GM12878 (cell line): ENCODE measurements at regions not wholly inside any gene's neighbourhood (a gene's known extent, or its start where the extent isn't known, plus 50 kb on each side); places are given as distances from the start of the nearest gene placed in this dataset.

ENCODE experiments used
- BCL11A ChIP-seq: IDR thresholded peaks from 2 replicates; pipeline ENCODE4 v1.6.1; 2011; ENCODE audit warnings: low read depth, low read length
- BHLHE40 ChIP-seq, 2 experiments: fragments of 450-650 bp in 1 of 2; IDR thresholded peaks; 2 replicates each; pipeline ENCODE4 v1.6.1; 2011 to 2017; ENCODE audit warnings: low read depth in 2 of 2, borderline replicate concordance in 1 of 2, improper control_type of control experiment in 1 of 2, low read length in 1 of 2, mild to moderate bottlenecking in 1 of 2
- CEBPB ChIP-seq, 2 experiments: fragments of 150-350 bp in 1 of 2; IDR thresholded peaks; 2 replicates each; pipeline ENCODE4 v1.6.1; 2012 to 2014; ENCODE audit warnings: low read depth in 2 of 2, low read length in 2 of 2, borderline replicate concordance in 1 of 2, inconsistent platforms in 1 of 2
- CREM ChIP-seq: IDR thresholded peaks from 2 replicates; pipeline ENCODE4 v1.6.1; 2014; ENCODE audit warnings: antibody characterized with exemption, low read depth
- EGR1 ChIP-seq, 2 experiments: IDR thresholded peaks; 1 replicate in 1 of 2; 2 replicates in 1 of 2; pipeline ENCODE4 v1.6.1; 2011 to 2012; ENCODE audit warnings: low read depth in 2 of 2, low read length in 2 of 2, borderline replicate concordance in 1 of 2, mild to moderate bottlenecking in 1 of 2, moderate library complexity in 1 of 2
- FOS ChIP-seq: IDR thresholded peaks from 3 replicates; pipeline ENCODE4 v1.6.1; 2011; ENCODE audit warnings: borderline replicate concordance; ENCODE audit not compliant: insufficient read length; ENCODE audit errors: extremely low read depth
- HDGF ChIP-seq: fragments of 450-650 bp; IDR thresholded peaks from 2 replicates; pipeline ENCODE4 v1.6.1; 2016; ENCODE audit warnings: antibody characterized with exemption
- LARP7 ChIP-seq: fragments of 450-650 bp; IDR thresholded peaks from 2 replicates; pipeline ENCODE4 v1.6.1; 2017; ENCODE audit warnings: mild to moderate bottlenecking
- MAX ChIP-seq: IDR thresholded peaks from 2 replicates; pipeline ENCODE4 v1.6.1; 2012; ENCODE audit warnings: low read depth, low read length, improper control_type of control experiment
- MTA3 ChIP-seq: IDR thresholded peaks from 2 replicates; pipeline ENCODE4 v1.6.1; 2012; ENCODE audit warnings: low read length, inconsistent platforms, borderline replicate concordance
- NKRF ChIP-seq: fragments of 450-650 bp; conservative IDR thresholded peaks from 2 replicates; pipeline ENCODE4 v1.6.1; 2017; ENCODE audit warnings: mild to moderate bottlenecking, moderate library complexity
- PAX8 ChIP-seq: fragments of 450-650 bp; IDR thresholded peaks from 2 replicates; pipeline ENCODE4 v1.6.1; 2017; ENCODE audit warnings: mild to moderate bottlenecking, moderate library complexity
- PML ChIP-seq: IDR thresholded peaks from 2 replicates; pipeline ENCODE4 v1.6.1; 2012; ENCODE audit warnings: low read length, inconsistent platforms
- RBBP5 ChIP-seq: fragments of 200-600 bp; sonication (generic); conservative IDR thresholded peaks from 2 replicates; pipeline ENCODE4 v1.6.1; 2016
- SREBF1 ChIP-seq: IDR thresholded peaks from 2 replicates; pipeline ENCODE4 v1.6.1; 2012; ENCODE audit warnings: mild to moderate bottlenecking, low read length
- STAT3 ChIP-seq: IDR thresholded peaks from 2 replicates; pipeline ENCODE4 v1.6.1; 2011; ENCODE audit warnings: low read depth, low read length, improper control_type of control experiment
- ZBTB33 ChIP-seq: fragments of 450-650 bp; IDR thresholded peaks from 2 replicates; pipeline ENCODE4 v1.6.1; 2017; ENCODE audit warnings: mild to moderate bottlenecking
- ZNF274 ChIP-seq: IDR thresholded peaks from one replicate; pipeline ENCODE4 v1.8.0; 2011; ENCODE audit not compliant: insufficient read length, insufficient read depth
- ZNF384 ChIP-seq: IDR thresholded peaks from 2 replicates; pipeline ENCODE4 v1.6.1; 2012; ENCODE audit warnings: low read depth, mild to moderate bottlenecking, low read length, improper control_type of control experiment, borderline replicate concordance
- ZZZ3 ChIP-seq: IDR thresholded peaks from 2 replicates; pipeline ENCODE4 v1.6.1; 2011; ENCODE audit warnings: low read depth; ENCODE audit not compliant: control insufficient read depth, insufficient read length
- TF ChIP-seq, protein P1 (sequence below): IDR thresholded peaks from 2 replicates; pipeline ENCODE4 v1.6.1; 2012; ENCODE audit warnings: improper control_type of control experiment, low read depth, low read length; ENCODE audit not compliant: insufficient replicate concordance

GRCh38 chr6:6856538-6857523, 250.9 kb upstream of the RREB1 start (continued):
- TF ChIP-seq, protein P1, sequence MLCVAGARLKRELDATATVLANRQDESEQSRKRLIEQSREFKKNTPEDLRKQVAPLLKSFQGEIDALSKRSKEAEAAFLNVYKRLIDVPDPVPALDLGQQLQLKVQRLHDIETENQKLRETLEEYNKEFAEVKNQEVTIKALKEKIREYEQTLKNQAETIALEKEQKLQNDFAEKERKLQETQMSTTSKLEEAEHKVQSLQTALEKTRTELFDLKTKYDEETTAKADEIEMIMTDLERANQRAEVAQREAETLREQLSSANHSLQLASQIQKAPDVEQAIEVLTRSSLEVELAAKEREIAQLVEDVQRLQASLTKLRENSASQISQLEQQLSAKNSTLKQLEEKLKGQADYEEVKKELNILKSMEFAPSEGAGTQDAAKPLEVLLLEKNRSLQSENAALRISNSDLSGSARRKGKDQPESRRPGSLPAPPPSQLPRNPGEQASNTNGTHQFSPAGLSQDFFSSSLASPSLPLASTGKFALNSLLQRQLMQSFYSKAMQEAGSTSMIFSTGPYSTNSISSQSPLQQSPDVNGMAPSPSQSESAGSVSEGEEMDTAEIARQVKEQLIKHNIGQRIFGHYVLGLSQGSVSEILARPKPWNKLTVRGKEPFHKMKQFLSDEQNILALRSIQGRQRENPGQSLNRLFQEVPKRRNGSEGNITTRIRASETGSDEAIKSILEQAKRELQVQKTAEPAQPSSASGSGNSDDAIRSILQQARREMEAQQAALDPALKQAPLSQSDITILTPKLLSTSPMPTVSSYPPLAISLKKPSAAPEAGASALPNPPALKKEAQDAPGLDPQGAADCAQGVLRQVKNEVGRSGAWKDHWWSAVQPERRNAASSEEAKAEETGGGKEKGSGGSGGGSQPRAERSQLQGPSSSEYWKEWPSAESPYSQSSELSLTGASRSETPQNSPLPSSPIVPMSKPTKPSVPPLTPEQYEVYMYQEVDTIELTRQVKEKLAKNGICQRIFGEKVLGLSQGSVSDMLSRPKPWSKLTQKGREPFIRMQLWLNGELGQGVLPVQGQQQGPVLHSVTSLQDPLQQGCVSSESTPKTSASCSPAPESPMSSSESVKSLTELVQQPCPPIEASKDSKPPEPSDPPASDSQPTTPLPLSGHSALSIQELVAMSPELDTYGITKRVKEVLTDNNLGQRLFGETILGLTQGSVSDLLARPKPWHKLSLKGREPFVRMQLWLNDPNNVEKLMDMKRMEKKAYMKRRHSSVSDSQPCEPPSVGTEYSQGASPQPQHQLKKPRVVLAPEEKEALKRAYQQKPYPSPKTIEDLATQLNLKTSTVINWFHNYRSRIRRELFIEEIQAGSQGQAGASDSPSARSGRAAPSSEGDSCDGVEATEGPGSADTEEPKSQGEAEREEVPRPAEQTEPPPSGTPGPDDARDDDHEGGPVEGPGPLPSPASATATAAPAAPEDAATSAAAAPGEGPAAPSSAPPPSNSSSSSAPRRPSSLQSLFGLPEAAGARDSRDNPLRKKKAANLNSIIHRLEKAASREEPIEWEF = no peak
- TF ChIP-seq PAX8 (no peak), RBBP5 (no peak), PML (no peak), STAT3 (no peak), LARP7 (no peak), MAX (no peak; the same call in 1 of the 2 replicates), EGR1 (IDR thresholded peaks at IDR 0.05; ENCODE audit: borderline replicate concordance in 1 of 2, low read depth in 2 of 2, low read length in 2 of 2) (peak in 1 of 2 experiments; percentile 37; a peak in 1 of 3 replicates), ZNF274 (no peak), ZBTB33 (peak; percentile 52; the same call in 1 of the 2 replicates), ZZZ3 (no peak), BCL11A (peak; percentile 57; the same call in 1 of the 2 replicates), HDGF (peak; percentile 68; the same call in 1 of the 2 replicates), MTA3 (no peak), ZNF384 (no peak), NKRF (no peak), CREM (peak; percentile 36), CEBPB (IDR thresholded peaks at IDR 0.05; ENCODE audit: borderline replicate concordance in 1 of 2, low read depth in 2 of 2, low read length in 2 of 2) (no peak), SREBF1 (no peak), BHLHE40 (IDR thresholded peaks at IDR 0.05; ENCODE audit: borderline replicate concordance in 1 of 2, low read depth in 2 of 2, low read length in 1 of 2) (peak; percentile 58 to 77; a peak in 3 of 4 replicates), FOS (no peak)
